Body of pancreas (tissue), 4 donors: ENCODE measurements at regions not wholly inside any gene's neighbourhood (a gene's known extent, or its start where the extent isn't known, plus 50 kb on each side); places are given as distances from the start of the nearest gene placed in this dataset.

Experiments used
- ATAC-seq: fragments of 150-250 bp; one replicate; pipeline ENCODE4 v1.9.1; 2016
- DNase-seq, 4 donors: peaks; one replicate each; pipeline ENCODE4 v3.0.0-alpha.2; 2019
- H3K27ac ChIP-seq, 4 donors: fragments of 200-600 bp; sonication (generic); 1 replicate in 3 of 4; 2 replicates in 1 of 4; pipeline versions ENCODE4 v1.5.1 to v1.6.1; 2016 to 2019; ENCODE audit warnings: mild to moderate bottlenecking in 1 of 4, mixed read lengths in 1 of 4, moderate library complexity in 1 of 4
- H3K27me3 ChIP-seq, 2 donors: fragments of 200-600 bp; sonication (generic); one replicate each; pipeline ENCODE4 v1.6.0; 2016; ENCODE audit warnings: mild to moderate bottlenecking in 1 of 2
- H3K36me3 ChIP-seq, 2 donors: fragments of 200-600 bp; sonication (generic); replicated peaks in 1 of 2; 2 replicates each; pipeline ENCODE4 v1.5.1; 2016; ENCODE audit warnings: low read depth in 2 of 2; ENCODE audit not compliant: insufficient read depth in 1 of 2
- H3K4me1 ChIP-seq: fragments of 200-600 bp; sonication (generic); one replicate; pipeline ENCODE4 v1.6.0; 2016
- H3K4me3 ChIP-seq, 2 donors: fragments of 200-600 bp; sonication (generic); 1 replicate in 1 of 2; 2 replicates in 1 of 2; pipeline ENCODE4 v1.5.1; 2016 to 2019
- H3K9me3 ChIP-seq, 3 donors: fragments of 200-600 bp; sonication (generic); 1 replicate in 2 of 3; 2 replicates in 1 of 3; pipeline ENCODE4 v1.5.1; 2016
- CTCF ChIP-seq, 7 experiments: fragments of 450-650 bp in 4 of 7; fragments of 200-600 bp in 3 of 7; sonication (generic) in 3 of 7; IDR thresholded peaks; one replicate each; pipeline ENCODE4 v1.5.1; 2016 to 2019; ENCODE audit warnings: antibody characterized with exemption in 7 of 7
- POLR2A ChIP-seq, 3 donors: fragments of 450-650 bp; IDR thresholded peaks; one replicate each; pipeline ENCODE4 v1.6.1; 2016; ENCODE audit warnings: antibody characterized with exemption in 3 of 3, mild to moderate bottlenecking in 2 of 3
- WGBS, 2 donors: methylation state at CpG; one replicate each; pipeline ENCODE4 v1.1.5; 2017; 5-methylcytosine and 5-hydroxymethylcytosine counted together
- intact Hi-C: fragments of 100-400 bp; cut with DNase I; formaldehyde crosslinking; loops from one replicate; pipeline ENCODE4 v1.15.1; 2023

- H3K27me3 ChIP-seq = no peaks in the 10 kb centered on the region
- 95 to 96% methylated on average over 2 of the region's 2 CpGs for WGBS, 2 donors
- TF ChIP-seq CTCF (IDR thresholded peaks at IDR 0.05) (no peak), POLR2A (IDR thresholded peaks at IDR 0.05) (no peak)
- H3K36me3 ChIP-seq = no peaks in the 10 kb centered on the region
- H3K9me3 ChIP-seq = no peaks in the 10 kb centered on the region
- ATAC-seq = no peak
- intact Hi-C loops = no loop called here
- H3K4me3 ChIP-seq = no peak overlapping the region
- DNase-seq = no peak
- H3K27ac ChIP-seq = no peak overlapping the region
- H3K4me1 ChIP-seq = no peaks in the 10 kb centered on the region
These were observed 100.9 kb upstream of the CLDN10 start for GRCh38 chr13:95451656-95452055.

- Histone ChIP-seq H3K9me3 (no peaks in the 10 kb centered on the region), H3K4me1 (no peaks in the 10 kb centered on the region), H3K27ac (no peak overlapping the region), H3K36me3 (no peaks in the 10 kb centered on the region), H3K27me3 (no peaks in the 10 kb centered on the region), H3K4me3 (no peak overlapping the region)
- 49 to 65% methylated on average over 4 of the region's 4 CpGs for WGBS, 2 donors
- intact Hi-C loops = no loop called here
- no peak for ATAC-seq
- TF ChIP-seq POLR2A (IDR thresholded peaks at IDR 0.05) = no peak
- TF ChIP-seq CTCF (IDR thresholded peaks at IDR 0.05) = no peak
- no peak for DNase-seq
These were observed 100.1 kb upstream of the CLDN10 start for GRCh38 chr13:95452375-95452774.

DNA sequence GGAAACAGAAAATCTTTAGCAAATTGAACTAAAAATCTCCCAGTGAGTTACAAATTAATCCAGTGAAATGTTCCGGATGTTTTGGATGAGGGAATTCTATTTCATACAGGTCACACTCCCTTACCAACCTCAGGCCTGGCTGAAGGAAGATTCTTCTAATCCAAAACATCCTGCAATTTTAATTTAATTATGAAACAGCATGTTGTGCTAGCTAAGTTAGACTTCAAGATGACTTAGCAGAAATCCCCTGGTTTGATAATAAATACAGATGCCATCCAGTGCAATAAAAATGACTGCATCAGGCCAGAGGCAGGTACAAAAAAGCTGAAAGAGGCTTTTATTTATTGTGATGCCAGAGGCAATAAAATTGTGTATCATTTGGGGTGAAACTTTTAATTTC lies 96.7 kb upstream of the CLDN10 start:
- H3K27ac ChIP-seq = no peak overlapping the region
- no peaks in the 10 kb centered on the region for H3K4me1 ChIP-seq
- DNase-seq = no peak
- no peak overlapping the region for H3K4me3 ChIP-seq
- no peaks in the 10 kb centered on the region for H3K36me3 ChIP-seq
- H3K27me3 ChIP-seq = no peaks in the 10 kb centered on the region
- intact Hi-C loops = no loop called here
- no peak for ATAC-seq
- WGBS, 2 donors = 68 to 76% methylated on average over 1 of the region's 1 CpG
- TF ChIP-seq CTCF (IDR thresholded peaks at IDR 0.05) (no peak), POLR2A (IDR thresholded peaks at IDR 0.05) (no peak)
- no peaks in the 10 kb centered on the region for H3K9me3 ChIP-seq

- WGBS, 2 donors = 74 to 89% methylated on average over 3 of the region's 3 CpGs
- TF ChIP-seq CTCF (IDR thresholded peaks at IDR 0.05) = no peak
- no peak for TF ChIP-seq POLR2A (IDR thresholded peaks at IDR 0.05)
- DNase-seq = no peak
These were observed 95.7 kb upstream of the CLDN10 start for GRCh38 chr13:95456815-95457214.

DNA sequence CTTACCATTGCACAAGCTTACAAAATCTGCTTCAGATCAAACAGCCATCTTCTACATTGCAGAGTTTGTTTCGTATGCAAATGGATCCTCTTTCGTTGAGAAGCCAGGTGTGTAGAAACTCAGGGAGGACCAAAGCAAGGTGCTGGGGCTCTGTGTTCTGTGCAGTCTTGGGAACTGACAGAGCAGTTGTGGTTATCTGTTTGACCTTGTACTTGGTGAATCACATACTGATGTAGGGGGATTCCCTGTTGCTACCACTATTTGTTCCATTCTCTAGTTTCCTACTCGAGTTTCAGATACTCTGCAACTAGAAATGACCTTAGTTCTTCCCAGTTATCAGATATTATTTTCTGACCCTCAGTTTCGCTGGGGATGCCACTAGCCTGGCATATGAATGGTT lies 95.2 kb upstream of the CLDN10 start:
- no peak for DNase-seq
- WGBS, 2 donors = 80% methylated on average over 4 of the region's 4 CpGs
- Histone ChIP-seq H3K27ac (no peak overlapping the region), H3K4me3 (no peak overlapping the region), H3K36me3 (no peaks in the 10 kb centered on the region), H3K27me3 (no peaks in the 10 kb centered on the region), H3K9me3 (no peaks in the 10 kb centered on the region), H3K4me1 (no peaks in the 10 kb centered on the region)
- no peak for ATAC-seq
- intact Hi-C loops = no loop called here
- TF ChIP-seq POLR2A (IDR thresholded peaks at IDR 0.05) (no peak), CTCF (IDR thresholded peaks at IDR 0.05) (no peak)

More at GRCh38 chr13:95456815-95457214, 95.7 kb upstream of the CLDN10 start:
- Histone ChIP-seq H3K27ac (no peak overlapping the region), H3K4me3 (no peak overlapping the region), H3K36me3 (no peaks in the 10 kb centered on the region), H3K9me3 (no peaks in the 10 kb centered on the region), H3K4me1 (no peaks in the 10 kb centered on the region), H3K27me3 (no peaks in the 10 kb centered on the region)
- intact Hi-C loops = no loop called here
- no peak for ATAC-seq
